KMS-11 (cell line): ENCODE measurements at regions not wholly inside any gene's neighbourhood (a gene's known extent, or its start where the extent isn't known, plus 50 kb on each side); places are given as distances from the start of the nearest gene placed in this dataset.

Experiments used
- H2AFZ ChIP-seq: fragments of 200-600 bp; sonication (generic); 2 replicates; pipeline ENCODE4 v1.6.1; 2016; ENCODE audit warnings: antibody characterized with exemption, mixed run types, low read depth
- H3K27ac ChIP-seq: fragments of 200-600 bp; sonication (generic); 2 replicates; pipeline ENCODE4 v1.6.1; 2016; ENCODE audit warnings: mild to moderate bottlenecking, mixed run types
- H3K27me3 ChIP-seq: fragments of 200-600 bp; sonication (generic); 2 replicates; pipeline ENCODE4 v1.6.1; 2017; ENCODE audit warnings: mild to moderate bottlenecking, low read depth, mixed run types, moderate library complexity; ENCODE audit not compliant: insufficient read depth
- H3K36me3 ChIP-seq: fragments of 200-600 bp; sonication (generic); 2 replicates; pipeline ENCODE4 v1.6.1; 2017; ENCODE audit warnings: mild to moderate bottlenecking, mixed run types; ENCODE audit not compliant: insufficient read depth
- H3K4me1 ChIP-seq: fragments of 200-600 bp; sonication (generic); 2 replicates; pipeline ENCODE4 v1.6.1; 2016; ENCODE audit warnings: mild to moderate bottlenecking, low read depth, mixed run types; ENCODE audit not compliant: poor library complexity, severe bottlenecking
- H3K4me2 ChIP-seq: fragments of 200-600 bp; sonication (generic); 2 replicates; pipeline ENCODE4 v1.7.0; 2016; ENCODE audit warnings: mild to moderate bottlenecking, mixed run types
- H3K4me3 ChIP-seq: fragments of 200-600 bp; sonication (generic); IDR thresholded peaks from 2 replicates; pipeline ENCODE4 v1.6.1; 2017; ENCODE audit warnings: low read depth, low read length, mixed read lengths; ENCODE audit not compliant: insufficient read depth
- H3K79me2 ChIP-seq: fragments of 200-600 bp; sonication (generic); 2 replicates; pipeline ENCODE4 v1.6.1; 2016; ENCODE audit warnings: low read depth, mixed run types; ENCODE audit not compliant: insufficient read depth
- H3K9ac ChIP-seq: fragments of 200-600 bp; sonication (generic); 2 replicates; pipeline ENCODE4 v1.6.1; 2016; ENCODE audit warnings: mild to moderate bottlenecking, mixed run types
- H4K20me1 ChIP-seq: fragments of 200-600 bp; sonication (generic); 2 replicates; pipeline ENCODE4 v1.6.1; 2016; ENCODE audit warnings: mild to moderate bottlenecking, mixed run types; ENCODE audit not compliant: insufficient read depth
- TF ChIP-seq, protein P1 (sequence below): fragments of 200-600 bp; sonication (generic); conservative IDR thresholded peaks from 2 replicates; pipeline ENCODE4 v1.6.1; 2017; ENCODE audit warnings: low read depth, mild to moderate bottlenecking, antibody characterized with exemption, low read length, moderate library complexity, mixed read lengths

- TF ChIP-seq, protein P1, sequence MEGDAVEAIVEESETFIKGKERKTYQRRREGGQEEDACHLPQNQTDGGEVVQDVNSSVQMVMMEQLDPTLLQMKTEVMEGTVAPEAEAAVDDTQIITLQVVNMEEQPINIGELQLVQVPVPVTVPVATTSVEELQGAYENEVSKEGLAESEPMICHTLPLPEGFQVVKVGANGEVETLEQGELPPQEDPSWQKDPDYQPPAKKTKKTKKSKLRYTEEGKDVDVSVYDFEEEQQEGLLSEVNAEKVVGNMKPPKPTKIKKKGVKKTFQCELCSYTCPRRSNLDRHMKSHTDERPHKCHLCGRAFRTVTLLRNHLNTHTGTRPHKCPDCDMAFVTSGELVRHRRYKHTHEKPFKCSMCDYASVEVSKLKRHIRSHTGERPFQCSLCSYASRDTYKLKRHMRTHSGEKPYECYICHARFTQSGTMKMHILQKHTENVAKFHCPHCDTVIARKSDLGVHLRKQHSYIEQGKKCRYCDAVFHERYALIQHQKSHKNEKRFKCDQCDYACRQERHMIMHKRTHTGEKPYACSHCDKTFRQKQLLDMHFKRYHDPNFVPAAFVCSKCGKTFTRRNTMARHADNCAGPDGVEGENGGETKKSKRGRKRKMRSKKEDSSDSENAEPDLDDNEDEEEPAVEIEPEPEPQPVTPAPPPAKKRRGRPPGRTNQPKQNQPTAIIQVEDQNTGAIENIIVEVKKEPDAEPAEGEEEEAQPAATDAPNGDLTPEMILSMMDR: no peak
- Histone ChIP-seq H4K20me1 (no peaks in the 10 kb centered on the region), H3K79me2 (no peaks in the 10 kb centered on the region), H3K27ac (no peak overlapping the region), H3K4me3 (no peak overlapping the region), H2AFZ (no peak overlapping the region), H3K36me3 (no peaks in the 10 kb centered on the region), H3K27me3 (no peaks in the 10 kb centered on the region), H3K4me1 (no peaks in the 10 kb centered on the region), H3K9ac (no peak overlapping the region), H3K4me2 (no peak overlapping the region)
These were observed 131.3 kb downstream of the TTC6 start for GRCh38 chr14:37726708-37727107.

- Histone ChIP-seq H3K27me3 (no peaks in the 10 kb centered on the region), H3K27ac (no peak overlapping the region)
- TF ChIP-seq, protein P1: no peak
These were observed 133.8 kb downstream of the TTC6 start for GRCh38 chr14:37729218-37729617.

DNA sequence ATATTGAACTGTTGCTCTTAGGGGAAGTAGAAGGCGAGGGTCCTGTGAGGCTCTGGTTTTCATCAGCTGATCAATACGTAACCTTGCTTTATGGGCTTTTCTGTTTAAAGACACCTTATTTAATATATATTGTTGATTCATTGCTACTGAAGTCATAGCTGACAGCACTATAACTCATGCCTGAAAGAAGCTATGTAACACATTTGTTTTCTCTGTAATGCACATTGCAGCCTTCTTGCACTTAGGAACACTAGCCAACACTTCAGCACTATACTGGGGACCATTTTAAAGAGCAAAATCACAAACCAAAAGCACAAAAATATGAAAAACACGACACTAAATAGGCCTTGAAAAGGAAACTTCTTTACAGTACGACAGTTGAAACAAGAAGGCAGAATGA, 135.7 kb downstream of the TTC6 start:
- Histone ChIP-seq H2AFZ (no peak overlapping the region), H3K4me1 (no peaks in the 10 kb centered on the region), H3K36me3 (no peaks in the 10 kb centered on the region), H3K4me3 (no peak overlapping the region), H3K4me2 (no peak overlapping the region), H3K79me2 (no peaks in the 10 kb centered on the region), H3K9ac (no peak overlapping the region), H3K27ac (no peak overlapping the region), H3K27me3 (no peaks in the 10 kb centered on the region), H4K20me1 (no peaks in the 10 kb centered on the region)
- TF ChIP-seq, protein P1: no peak

More at GRCh38 chr14:37729218-37729617, 133.8 kb downstream of the TTC6 start:
- Histone ChIP-seq H3K4me3 (no peak overlapping the region), H3K4me1 (no peaks in the 10 kb centered on the region), H3K36me3 (no peaks in the 10 kb centered on the region), H3K79me2 (no peaks in the 10 kb centered on the region), H2AFZ (no peak overlapping the region), H4K20me1 (no peaks in the 10 kb centered on the region), H3K4me2 (no peak overlapping the region), H3K9ac (no peak overlapping the region)

DNA sequence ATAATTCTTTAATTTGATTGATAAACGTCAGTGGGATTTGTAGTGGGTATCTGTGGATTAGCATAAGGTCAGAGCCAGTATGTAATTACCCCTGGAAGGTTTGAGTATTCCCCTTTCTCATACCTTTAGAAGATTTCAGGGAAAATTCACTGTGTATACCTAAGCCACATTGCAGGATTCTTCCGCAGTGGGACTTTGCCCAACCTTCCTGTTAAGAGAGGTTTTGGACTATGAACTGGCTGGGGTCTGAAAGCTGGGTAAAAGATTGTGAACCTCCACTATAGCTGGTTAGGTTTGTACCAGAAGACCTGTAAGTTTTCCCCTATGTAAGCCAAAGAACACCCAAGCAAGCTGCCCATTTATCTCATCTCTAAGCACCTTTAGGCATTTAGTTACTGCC, 150.2 kb downstream of the TTC6 start:
- no peaks in the 10 kb centered on the region for H3K79me2 ChIP-seq
- H3K27ac ChIP-seq: no peak overlapping the region
- H3K4me3 ChIP-seq: no peak overlapping the region
- no peaks in the 10 kb centered on the region for H3K27me3 ChIP-seq
- TF ChIP-seq, protein P1: no peak
- H3K4me1 ChIP-seq: no peaks in the 10 kb centered on the region
- H3K4me2 ChIP-seq: no peak overlapping the region
- no peaks in the 10 kb centered on the region for H3K36me3 ChIP-seq
- H3K9ac ChIP-seq: no peak overlapping the region
- no peaks in the 10 kb centered on the region for H4K20me1 ChIP-seq
- H2AFZ ChIP-seq: no peak overlapping the region
